SHP77 treated with DMSO at 0.1 percent for 48 hours (cell line): ENCODE measurements at regions not wholly inside any gene's neighbourhood (a gene's known extent, or its start where the extent isn't known, plus 50 kb on each side); places are given as distances from the start of the nearest gene placed in this dataset.

ENCODE experiments used
- DNase-seq: peaks from one replicate; lab custom pipeline; 2025; lab: John Stamatoyannopoulos, UW

DNA sequence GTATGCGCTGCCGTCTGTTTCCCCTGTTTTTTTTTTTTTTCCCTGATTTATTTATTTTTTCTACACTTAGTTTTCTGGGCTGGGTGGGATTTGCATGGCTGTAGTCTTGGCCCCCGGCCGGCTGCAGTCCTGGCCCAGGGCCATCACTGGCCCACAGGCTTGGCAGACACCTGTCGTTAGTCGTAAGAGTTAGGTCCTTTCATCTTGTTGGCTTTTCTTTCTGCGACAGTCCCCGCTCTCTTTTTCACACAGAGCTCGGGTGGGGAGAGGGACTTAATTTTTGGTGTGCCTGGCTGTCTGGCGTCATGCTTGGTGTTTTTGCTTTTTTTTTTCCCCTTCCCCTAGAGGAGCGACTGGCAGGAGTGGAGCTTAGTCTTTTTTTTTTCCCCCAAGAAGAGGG, 183.4 kb downstream of the KLF13 start:
- no peak for DNase-seq

DNA sequence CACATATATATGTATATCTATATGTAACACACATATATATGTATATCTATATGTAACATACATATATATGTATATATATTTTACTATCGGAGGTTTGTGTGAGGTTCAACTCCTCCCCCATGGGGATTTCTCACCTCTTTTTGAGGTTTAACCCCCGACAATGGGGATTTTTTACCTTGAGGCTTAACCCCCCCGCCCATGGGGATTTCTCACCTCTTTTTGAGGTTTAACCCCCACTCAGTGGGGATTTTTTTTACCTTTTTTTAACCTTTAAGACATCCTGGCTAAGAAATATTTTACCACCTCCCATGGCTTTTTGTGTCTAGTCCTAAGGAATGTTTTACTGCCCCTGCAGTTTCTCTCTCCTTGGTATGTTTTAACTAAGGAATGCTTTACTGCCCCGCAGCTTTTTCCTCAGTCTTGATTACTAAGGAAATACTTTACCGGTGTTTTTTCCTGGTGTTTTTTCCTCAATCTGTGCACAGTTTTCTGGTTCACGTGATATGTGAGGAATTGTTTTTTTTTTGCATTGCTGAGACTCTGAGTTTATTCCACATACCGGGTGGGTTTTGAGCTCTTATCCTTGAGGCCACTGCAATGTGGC, 185.2 kb downstream of the KLF13 start:
- DNase-seq, result no peak

DNA sequence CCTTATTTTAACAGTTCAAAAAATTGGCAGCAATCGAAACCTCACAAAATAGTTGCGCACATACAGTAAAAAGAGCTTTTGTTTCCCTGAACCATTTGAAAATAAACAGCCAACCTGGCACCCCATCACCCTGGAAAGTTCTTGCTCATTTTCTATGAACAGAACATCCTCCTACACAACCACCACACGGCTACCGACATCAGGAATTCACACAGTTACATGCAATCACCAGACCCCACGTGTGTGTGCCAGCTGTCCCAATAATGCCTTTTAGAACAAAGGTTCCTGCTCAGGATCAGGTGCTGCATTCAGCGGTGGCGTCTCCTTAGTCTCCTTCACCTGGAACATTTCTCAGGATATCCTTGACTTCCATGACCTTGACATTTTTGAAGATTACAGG, 186.5 kb downstream of the KLF13 start:
- no peak for DNase-seq

DNA sequence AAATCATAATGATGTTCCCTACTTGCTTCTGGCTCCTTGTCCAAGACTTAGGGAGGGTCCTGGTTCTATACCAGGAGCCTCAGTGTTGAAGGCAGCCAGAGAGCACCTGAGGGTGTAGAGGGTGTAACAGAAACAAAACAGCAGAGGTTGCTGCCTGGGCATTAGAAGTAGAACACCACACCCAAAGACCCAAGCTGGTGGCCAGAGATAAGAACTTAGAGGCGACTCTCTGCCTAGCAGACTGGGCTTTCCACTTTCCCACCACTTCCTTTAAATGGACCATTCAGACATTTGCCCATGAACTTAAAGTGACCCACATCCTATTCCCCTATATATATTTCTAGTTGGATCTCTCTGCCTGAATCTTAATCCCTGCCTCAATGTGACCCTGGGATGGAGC, 189.8 kb downstream of the KLF13 start:
- no peak for DNase-seq

DNA sequence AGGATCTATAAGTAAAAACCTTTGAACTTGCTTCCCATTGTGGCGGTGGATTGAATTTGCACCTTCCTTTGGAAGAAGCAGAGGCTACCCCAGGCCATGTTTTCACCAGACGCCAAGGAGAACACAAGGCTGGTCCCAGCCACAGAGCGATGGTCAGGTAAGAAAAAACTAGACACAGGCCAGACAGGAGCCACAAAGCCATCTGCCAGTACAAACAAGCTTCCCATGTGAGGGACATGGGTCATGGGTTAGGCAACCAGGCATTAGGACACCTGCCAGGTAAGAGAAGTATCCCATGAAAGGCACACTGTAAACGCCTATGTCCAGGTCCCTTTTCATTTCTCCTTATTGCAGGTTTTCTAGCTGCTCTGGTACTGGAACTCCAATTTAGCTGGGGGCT, 190.2 kb downstream of the KLF13 start:
- no peak for DNase-seq

DNA sequence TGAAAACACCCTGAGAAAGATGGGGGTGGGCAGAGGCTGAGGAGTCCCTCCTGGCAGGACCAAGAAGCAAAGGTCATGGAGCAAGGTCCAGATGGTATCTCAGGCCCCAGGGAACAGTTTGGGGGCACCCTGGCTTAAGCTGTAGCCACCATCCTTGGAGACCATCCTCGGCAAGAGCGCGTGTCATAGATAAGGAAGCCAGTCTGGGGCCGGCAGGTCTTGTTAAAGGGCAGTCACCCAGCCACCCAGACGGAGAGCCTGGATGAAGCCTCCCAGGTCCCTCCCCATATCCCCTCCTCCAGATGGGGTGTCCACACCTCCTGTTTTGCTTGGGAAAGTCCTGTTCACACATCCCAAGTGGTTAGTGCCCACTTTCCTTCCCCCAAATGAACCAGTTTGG, 191.1 kb downstream of the KLF13 start:
- no peak for DNase-seq

DNA sequence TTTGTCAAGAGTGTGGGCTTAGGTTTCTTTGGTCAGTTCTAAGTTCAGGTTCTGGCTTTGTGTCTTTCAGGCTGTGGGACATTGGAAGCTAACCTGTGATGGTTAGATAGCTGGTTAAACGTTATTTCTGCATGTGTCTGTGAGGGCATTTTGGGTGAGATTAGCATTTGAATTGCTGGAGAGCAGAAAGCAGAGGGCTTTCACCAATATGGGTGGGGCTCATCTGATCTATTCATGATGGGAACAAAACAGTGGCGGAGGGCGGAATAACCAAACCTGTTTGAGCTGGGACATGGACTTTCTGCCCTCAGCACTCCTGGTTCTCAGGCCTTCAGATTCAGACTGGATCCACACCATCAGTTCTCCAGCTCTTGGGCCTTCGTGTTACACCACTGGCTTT, 195.4 kb downstream of the KLF13 start:
- no peak for DNase-seq

DNA sequence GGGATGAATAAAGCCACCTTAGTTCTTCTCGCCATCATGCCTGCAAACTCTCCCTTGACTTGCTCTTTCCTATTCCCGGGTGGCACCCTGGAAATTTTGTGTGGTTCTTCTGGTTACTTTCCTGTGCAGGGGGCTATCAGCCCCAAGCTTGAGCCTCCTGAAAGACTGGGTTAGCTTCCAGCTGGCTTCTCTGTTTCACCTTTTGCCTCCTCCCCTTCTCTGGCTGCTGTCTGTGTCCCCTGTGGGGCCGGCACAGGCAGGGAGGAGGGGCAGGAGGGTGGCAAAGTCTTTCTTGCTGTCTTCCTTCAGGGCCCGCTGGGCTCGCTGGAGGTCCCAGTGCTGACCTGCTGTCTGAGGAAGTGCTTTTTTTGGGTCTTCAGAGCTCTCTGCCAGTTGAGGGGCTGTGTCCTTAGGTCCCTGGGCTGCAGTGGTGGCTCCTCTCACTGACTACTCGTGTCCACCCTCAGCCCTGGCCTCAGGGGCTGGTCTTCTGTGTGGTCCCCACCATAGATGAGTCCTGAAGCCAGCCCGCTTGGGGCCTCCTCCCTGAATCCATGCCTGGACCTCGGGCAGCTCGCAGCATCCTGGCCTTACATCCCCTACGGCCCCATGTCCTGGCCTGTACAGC, 196.5 kb downstream of the KLF13 start:
- DNase-seq, result no peak

DNA sequence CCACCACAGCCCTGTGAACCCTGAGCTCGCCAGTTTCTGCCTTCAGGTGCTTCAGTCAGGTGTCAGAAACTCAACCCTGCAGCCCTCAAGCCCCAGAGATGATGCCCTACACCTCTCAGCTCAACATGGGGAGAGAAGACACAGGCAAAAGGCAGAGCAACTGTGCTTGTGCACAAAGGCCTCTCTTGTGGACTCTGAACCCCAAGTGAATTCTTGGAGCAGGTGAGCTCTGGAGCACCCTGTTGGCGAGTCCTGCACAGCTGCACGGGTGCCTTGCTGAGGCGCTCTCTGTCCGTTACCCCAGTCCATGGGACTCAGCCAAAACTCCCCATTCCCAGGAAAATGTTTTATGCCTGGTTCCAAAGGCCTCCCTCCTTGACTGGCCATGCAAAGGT, 197.0 kb downstream of the KLF13 start:
- no peak for DNase-seq

DNA sequence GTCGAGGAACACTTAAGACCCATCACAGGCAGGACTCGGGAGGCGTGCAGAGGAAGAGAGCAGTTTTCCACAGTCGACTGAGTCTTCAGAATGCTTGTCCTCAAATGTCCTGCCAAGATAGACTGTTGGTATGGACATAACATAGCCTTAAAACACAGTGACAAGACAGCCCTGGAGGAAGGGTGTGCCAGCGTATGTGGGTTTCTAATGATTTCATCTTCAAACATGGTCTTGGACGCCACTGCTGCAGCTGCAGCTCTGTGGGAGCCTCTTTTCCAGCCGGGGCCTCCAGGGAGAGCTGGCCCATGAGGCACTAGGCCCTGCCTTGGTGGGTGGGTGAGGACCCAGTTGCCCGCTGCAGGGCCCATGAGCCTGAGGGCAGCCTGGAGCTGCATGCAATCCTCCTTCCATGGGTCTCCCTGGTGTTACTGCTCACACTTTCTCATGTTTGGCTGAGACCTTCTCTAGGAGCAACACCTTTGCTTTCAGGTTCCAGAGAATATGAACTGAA, 198.6 kb downstream of the KLF13 start:
- no peak for DNase-seq

DNA sequence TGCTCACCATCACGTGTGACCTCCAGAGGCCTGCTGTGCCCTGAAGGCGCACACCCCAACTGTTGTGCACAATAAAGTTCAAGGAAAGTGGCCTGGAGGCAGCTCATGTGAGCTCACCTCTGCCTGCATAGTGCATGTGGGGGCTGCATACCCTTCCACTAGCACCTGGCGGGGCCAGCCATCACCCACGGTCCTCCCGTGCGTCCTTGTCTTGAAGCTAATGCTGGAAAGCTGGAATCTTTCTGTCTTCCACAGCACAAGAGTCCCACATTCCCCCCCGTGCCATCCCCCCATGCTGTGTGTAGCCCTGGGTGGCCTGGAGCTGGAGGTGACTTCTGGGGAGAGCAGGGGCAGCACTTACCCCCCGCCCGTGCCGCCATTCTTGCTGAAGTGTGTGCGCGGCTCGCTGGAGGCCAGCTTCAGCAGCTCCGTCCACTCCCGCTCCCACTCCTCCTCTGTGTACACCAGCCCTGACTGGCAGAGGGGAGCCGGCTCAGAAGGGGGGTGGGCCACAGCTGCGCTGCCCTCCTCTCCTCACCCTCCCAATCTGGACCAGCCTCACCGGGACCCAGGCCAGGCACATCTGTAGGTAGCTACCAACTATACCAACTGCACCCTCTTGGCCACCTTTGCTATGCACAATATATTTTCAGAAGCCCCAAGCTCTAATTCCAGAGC, 199.5 kb downstream of the KLF13 start:
- no peak for DNase-seq

DNA sequence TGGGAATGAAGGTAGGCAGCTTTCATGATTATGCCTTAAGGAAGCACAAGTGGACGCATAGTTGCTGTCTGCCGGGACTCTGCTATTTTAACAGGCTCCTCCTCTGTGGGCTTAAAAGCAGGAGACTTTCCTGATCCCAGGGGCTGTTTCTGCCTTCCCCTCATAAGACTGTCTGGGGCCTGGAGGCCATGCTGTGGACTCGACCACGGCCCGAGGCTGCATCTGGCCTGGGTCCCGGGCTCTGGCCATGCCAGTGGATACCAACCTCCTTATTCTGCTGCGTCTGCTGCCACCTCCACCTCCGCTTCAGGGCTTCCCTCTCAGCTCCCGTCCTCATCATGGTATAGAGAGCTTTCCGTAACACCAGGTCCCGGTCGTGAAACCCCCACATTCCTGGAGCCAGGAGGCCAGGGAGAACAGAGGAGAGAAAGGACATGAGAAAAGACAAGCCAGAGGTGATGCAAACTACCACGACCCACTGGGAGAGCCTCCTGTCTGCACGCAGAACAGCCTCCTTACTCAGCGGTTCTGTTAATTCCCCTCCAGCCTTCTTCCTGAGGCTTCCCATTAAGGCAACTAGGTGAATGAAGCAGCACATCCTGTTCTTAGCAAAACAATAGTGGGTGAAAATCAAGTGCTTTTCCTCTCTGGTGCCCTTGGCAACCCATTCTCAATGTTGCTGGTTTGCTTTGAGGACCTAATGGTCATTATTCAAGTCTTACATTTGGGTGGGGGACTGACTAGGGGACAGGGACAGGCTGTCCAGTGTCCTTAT, 200.5 kb downstream of the KLF13 start:
- no peak for DNase-seq

DNA sequence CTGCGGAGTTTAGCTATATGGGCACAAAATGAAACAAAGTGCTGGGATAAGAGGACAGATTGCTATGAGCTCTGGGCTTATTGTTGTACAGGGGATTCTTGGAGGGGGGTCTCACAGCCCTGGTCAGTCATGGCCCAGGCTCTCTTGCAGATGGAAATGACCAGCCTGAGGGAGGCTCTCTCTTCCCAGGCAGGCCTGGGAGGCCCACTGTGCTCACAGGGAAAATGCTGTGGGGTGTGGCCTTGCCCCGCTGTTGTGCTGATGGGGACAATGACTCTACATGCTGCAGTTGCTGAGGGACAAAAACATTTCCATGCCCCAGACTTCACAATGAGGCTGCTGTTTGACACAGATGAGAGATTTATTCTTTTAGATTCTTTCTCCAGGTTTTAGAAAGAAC, 202.2 kb downstream of the KLF13 start:
- no peak for DNase-seq

DNA sequence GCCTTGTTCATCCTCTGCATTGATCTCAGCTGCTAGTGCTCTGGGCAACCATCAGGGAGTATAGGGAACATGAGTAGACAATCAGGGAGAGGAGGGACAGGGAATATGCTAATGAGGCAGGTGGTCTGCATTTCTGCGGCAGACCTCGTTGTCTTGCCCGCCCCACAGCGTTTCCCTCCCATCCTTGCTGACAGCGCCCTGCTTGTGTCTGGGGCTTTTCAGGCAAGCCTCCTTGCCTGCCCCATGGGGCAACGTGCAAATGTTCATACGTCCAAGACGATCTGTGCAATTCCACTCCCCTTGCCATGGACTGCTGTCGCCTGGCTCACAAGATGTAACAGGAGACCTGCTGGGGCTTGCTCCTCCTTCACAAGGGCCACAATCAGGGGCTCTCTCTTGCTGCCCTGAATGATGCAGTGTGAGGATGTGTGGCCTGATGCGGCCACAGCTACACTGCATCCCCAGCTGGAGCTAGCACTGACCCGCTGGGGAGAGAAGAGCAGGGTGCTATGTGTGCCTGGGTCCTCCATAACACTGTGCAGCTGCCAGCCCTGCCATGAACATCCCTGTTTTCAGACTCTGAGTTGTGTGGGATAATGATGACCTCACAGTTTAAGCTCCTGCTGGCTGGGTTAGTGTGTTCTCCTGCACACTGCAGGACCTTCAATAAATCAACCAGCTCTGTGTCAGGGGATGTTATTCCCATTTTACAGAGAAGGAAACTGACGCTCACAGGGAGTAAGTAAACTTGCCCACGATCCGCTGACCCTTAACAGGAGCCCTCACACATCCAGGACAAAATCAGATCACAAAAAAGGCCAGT, 211.3 kb downstream of the KLF13 start:
- no peak for DNase-seq

DNA sequence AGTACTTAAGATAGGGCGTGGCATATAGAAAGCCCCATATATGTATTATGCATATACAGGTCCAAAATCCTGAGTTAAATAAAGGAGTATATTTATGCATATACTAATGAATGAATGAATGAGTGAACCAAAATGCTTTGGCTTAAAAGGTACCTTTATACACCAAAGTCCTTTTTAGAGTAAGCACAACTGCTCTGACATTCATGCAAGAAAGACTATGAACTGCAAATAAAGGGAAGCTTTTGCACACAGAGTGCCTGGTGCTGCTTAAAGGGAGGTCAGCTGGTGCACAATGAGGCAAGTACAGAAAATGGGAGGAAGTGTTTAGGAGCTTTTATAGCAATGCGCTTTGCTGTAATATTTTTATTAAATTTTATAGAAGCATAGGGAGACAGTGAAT, 214.0 kb downstream of the KLF13 start:
- no peak for DNase-seq

DNA sequence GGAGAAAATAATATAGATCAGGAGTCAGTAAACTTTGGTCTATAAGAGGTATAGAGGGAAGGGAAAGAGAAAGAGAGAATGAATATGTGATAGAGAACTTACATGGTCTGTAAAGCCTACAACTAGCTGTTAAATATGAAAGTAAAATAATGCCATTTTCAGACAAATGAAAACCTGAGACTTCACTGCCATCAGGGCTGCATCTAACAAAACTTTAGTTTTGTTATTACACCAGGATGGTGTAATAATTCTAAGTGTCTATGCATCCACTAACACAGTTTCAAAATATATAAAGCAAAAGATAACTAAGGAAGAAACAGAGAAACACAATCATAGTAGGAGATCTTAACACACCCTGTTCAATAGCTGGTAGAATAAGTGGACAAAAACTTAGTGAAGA, 217.7 kb downstream of the KLF13 start:
- no peak for DNase-seq

DNA sequence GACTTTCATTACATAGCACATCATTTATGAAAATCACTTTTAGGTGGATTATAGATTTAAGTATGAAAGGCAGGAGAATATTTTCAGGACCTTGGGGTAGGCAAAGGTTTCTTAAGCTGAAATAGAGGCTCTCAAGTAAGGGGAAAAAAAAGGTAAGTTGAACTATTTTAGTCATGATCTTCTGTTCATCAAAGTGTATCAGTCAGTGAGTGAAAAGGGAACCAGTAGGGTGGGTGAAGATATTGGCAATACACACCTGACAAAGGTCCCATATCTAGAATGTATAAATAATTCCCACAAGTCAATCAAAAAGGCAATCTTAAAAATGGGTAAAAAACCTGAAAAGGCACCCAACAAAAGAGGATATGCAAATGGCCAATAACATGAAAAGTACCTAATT, 218.6 kb downstream of the KLF13 start:
- DNase-seq, result no peak

DNA sequence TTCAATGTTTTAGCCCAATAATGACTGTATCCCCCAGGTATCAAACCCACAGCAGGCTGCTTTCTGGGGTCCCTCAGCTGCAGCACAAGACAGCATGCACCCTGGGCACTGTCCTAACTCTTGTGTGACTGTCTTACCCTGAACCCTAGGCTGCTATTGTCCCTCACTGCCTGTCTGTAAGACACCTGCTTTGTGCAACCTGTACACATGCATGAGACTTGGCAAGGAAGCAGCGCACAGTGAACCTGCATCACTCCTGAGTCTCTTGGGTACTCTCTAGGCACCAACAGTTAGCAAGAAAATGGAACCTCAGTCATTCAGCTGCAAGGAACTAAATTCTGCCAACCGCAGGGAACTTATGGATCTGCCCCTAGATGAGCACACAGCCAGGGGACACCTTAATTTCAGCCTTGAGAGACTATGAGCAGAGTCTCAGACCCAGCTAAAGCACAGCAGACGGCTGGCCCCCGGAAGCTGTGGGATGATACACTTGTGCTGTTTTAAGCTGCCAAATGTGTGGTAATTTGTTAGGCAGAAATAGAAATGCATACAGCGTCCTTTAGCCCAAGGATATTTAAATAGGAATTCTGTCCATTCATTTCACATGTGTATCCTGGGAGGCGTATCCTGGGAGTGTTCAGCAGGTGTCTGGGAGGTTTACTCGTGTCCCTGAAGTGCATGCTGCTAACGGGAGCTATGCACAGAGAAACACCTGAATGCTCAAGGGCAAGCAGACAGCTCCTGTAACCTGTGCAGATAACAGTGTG, 223.8 kb downstream of the KLF13 start:
- DNase-seq, result no peak

DNA sequence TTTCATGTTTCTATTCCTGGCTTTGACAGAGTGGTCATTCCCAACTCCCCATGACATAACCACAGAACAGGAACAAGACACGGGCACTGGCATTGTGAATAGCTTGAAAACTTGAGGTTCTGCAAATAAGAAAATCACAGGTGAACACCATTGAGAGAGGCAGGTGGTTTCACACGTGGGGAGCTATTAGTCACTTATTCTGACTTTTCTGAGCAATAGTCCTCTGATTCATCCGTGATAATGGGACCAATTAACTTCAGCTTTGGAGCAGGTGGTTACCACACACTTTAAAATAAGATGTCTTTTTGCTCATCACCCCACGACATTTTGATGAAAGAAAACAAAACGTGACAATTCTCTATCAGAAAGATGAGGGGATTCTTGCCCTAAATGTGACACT, 224.7 kb downstream of the KLF13 start:
- DNase-seq, result no peak

DNA sequence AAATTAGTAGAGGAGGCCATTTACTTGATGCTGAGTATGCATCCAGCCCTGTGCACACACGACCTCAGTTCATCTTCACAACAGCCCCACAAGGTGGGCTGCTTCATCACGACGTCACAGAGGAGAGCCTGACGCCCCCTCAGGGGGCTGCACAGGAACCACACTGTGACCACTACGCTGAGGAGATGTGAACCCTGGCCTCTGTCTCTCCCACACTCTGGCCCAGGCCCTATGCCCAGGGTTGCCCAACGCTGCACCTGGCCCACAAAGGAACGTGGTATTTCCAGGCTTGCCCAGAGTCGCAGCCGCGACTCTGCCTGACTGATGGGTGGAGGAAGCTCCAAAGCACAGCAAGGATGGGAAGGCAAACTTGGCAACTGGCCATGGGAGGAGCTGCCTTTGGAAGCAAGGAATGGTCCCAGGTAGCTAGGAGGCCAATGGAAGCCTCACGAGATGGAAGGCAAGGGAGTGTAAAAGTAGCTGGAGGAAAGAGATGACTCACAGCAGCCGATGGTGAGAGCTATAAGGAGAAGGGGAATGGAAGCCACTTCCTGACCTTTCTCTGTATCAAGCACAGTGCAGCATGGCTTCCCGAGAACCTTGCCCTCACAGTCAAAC, 226.0 kb downstream of the KLF13 start:
- no peak for DNase-seq

DNA sequence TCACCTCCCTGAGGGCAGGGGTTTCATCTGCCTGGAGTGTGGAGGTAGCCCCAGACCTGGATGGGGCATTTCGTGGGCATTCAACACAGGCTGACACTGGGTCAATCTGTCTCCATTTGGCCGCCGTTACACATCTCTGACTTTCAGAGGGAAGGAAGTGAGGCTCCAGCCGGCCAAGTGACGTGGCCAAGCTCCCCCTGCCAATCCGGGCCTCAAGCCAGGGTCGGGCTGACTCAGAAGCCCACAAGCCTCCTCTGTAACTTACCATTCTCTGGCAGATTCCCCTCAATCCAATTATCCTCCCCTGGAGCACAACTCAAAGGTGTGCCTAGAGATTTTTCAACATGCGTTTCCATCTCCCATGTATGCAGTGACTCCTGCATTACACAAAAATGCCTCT, 227.6 kb downstream of the KLF13 start:
- DNase-seq, result no peak
